Ascending aorta (tissue), 2 donors: ENCODE measurements at regions not wholly inside any gene's neighbourhood (a gene's known extent, or its start where the extent isn't known, plus 50 kb on each side); places are given as distances from the start of the nearest gene placed in this dataset.

Experiments
- DNase-seq, 2 donors: peaks; one replicate each; pipeline ENCODE4 v3.0.0-alpha.2; 2019; ENCODE audit warnings: low spot score in 2 of 2
- H3K27ac ChIP-seq, 2 donors: fragments of 200-600 bp; sonication (generic); one replicate each; pipeline ENCODE4 v1.5.1; 2016 to 2017; ENCODE audit warnings: mild to moderate bottlenecking in 1 of 2
- H3K27me3 ChIP-seq: fragments of 200-600 bp; sonication (generic); one replicate; pipeline ENCODE4 v1.5.1; 2017
- H3K36me3 ChIP-seq, 2 donors: fragments of 200-600 bp; sonication (generic); one replicate each; pipeline ENCODE4 v1.5.1; 2016
- H3K4me1 ChIP-seq, 2 donors: fragments of 200-600 bp; sonication (generic); one replicate each; pipeline ENCODE4 v1.5.1; 2016 to 2017; ENCODE audit warnings: mild to moderate bottlenecking in 1 of 2
- H3K4me3 ChIP-seq, 2 donors: fragments of 200-600 bp; sonication (generic); one replicate each; pipeline ENCODE4 v1.5.1; 2016 to 2017; ENCODE audit warnings: mild to moderate bottlenecking in 1 of 2
- H3K9me3 ChIP-seq, 2 donors: fragments of 200-600 bp; sonication (generic); one replicate each; pipeline ENCODE4 v1.5.1; 2016
- intact Hi-C: fragments of 100-400 bp; cut with DNase I; formaldehyde crosslinking; loops from one replicate; pipeline ENCODE4 v1.15.1; 2023
- TF ChIP-seq, protein P1 (sequence below), 3 experiments: fragments of 200-600 bp in 2 of 3; fragments of 450-650 bp in 1 of 3; sonication (generic) in 2 of 3; IDR thresholded peaks; one replicate each; pipeline ENCODE4 v1.5.1; 2016 to 2019; ENCODE audit warnings: antibody characterized with exemption in 3 of 3, mild to moderate bottlenecking in 1 of 3, moderate library complexity in 1 of 3

DNA sequence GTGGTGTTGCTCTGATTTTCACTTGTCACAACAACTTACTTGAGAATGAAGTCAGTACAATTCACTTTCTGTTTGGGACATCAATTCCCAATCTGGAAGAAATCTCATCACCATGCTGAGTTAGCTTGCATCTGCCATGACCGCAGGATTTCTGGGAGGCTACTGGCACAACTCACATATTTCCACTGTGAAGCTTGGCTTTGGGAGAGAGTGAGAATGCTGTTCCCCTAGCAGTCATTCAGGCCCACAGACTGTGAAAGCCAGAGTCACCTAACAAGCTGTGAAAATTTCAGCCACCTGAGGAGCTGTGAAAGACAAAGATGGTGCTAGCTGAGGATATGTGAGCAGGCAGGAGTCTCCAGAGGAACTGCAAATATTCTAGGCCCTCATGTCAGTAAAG lies 365.2 kb upstream of the TUSC1 start:
- Histone ChIP-seq H3K27me3 (no peaks in the 10 kb centered on the region), H3K36me3 (no peaks in the 10 kb centered on the region), H3K4me1 (no peaks in the 10 kb centered on the region), H3K27ac (no peak overlapping the region), H3K9me3 (peaks cover 0 to 5% of the 10 kb centered on the region in 2 donors), H3K4me3 (no peak overlapping the region)
- no peak for DNase-seq
- intact Hi-C loops, result no loop called here
- TF ChIP-seq, protein P1, sequence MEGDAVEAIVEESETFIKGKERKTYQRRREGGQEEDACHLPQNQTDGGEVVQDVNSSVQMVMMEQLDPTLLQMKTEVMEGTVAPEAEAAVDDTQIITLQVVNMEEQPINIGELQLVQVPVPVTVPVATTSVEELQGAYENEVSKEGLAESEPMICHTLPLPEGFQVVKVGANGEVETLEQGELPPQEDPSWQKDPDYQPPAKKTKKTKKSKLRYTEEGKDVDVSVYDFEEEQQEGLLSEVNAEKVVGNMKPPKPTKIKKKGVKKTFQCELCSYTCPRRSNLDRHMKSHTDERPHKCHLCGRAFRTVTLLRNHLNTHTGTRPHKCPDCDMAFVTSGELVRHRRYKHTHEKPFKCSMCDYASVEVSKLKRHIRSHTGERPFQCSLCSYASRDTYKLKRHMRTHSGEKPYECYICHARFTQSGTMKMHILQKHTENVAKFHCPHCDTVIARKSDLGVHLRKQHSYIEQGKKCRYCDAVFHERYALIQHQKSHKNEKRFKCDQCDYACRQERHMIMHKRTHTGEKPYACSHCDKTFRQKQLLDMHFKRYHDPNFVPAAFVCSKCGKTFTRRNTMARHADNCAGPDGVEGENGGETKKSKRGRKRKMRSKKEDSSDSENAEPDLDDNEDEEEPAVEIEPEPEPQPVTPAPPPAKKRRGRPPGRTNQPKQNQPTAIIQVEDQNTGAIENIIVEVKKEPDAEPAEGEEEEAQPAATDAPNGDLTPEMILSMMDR (IDR thresholded peaks at IDR 0.05), result no peak

DNA sequence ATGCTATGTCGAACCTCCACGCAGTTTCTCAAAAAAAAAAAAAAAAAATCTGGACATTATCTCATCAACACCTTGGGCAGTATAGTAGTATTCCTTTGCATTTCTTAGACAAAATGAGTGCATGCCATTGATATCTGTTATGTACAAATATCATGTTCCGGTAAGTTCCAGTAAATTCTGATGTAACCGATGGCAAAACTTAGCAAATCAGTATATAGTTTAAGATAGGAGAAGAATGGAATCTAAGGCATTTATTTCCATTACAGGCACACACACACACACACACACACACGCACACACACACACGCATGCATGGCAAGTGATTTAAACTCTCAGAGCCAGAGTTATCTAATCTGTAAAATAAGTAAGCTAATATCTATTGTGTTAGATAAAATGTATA lies 356.5 kb upstream of the TUSC1 start:
- H3K4me1 ChIP-seq, result no peaks in the 10 kb centered on the region
- TF ChIP-seq, protein P1 (IDR thresholded peaks at IDR 0.05), result no peak
- DNase-seq, result no peak
- H3K4me3 ChIP-seq, result no peak overlapping the region
- H3K36me3 ChIP-seq, result no peaks in the 10 kb centered on the region
- H3K9me3 ChIP-seq, result peaks cover 0 to 5% of the 10 kb centered on the region in 2 donors
- intact Hi-C loops, result no loop called here
- H3K27me3 ChIP-seq, result no peaks in the 10 kb centered on the region
- H3K27ac ChIP-seq, result no peak overlapping the region

DNA sequence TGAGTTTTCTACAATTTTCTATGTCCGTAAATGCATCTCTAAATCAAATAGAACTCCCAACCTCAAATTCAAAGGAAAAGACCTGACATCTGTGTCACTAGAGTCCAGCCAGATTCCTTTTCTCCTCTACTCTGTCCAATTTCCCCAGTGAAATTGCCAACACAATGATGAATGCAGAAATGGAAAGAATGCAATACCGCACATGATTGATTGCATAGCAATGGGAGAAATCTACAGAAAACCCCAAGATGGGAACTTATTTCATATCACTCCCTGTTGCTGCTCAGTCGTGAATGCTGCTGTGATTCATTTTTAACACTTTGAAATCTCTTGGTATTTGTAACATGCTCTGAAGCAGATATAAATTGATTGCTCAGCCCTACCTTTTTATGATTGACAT lies 355.1 kb upstream of the TUSC1 start:
- intact Hi-C loops, result no loop called here

DNA sequence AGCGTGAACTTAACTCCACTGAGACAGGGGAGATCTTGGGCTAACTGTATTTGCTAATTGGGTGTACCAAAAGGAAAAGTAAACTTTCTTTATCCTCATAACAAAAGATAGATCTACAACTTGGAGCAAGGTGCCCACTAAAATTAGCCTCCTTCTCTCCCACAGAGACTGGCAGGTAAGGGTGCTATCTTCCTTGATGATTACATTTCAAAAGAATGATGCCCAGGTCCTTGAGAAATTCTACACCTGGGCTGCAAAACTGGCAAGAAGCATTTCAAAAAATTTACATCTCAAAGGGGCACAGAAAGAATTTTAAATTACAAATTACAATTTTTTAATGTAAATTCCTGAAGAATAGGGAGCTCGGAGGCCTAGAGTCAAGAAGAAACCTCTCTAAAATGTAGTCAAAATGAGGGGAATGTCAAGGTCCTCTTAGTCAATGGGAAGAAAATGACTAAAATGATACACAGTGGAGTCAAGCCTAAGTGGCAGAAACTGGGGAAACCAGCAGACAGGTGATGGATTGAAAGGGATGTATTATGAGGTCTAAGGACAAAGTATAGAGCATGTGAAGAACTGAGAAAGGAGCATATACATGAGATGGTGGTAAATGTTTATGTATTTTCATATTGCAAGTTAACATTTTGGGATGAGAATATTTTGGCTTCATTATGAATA lies 348.3 kb upstream of the TUSC1 start:
- Histone ChIP-seq H3K36me3 (no peaks in the 10 kb centered on the region), H3K4me3 (no peak overlapping the region), H3K27ac (no peak overlapping the region), H3K9me3 (no peaks in the 10 kb centered on the region), H3K4me1 (no peaks in the 10 kb centered on the region), H3K27me3 (no peaks in the 10 kb centered on the region)
- intact Hi-C loops, result no loop called here
- DNase-seq, result no peak
- TF ChIP-seq, protein P1 (IDR thresholded peaks at IDR 0.05), result no peak

More for the DNA sequence above, 355.1 kb upstream of the TUSC1 start:
- Histone ChIP-seq H3K27ac (no peak overlapping the region), H3K9me3 (no peaks in the 10 kb centered on the region), H3K4me1 (no peaks in the 10 kb centered on the region), H3K36me3 (no peaks in the 10 kb centered on the region), H3K27me3 (no peaks in the 10 kb centered on the region), H3K4me3 (no peak overlapping the region)
- TF ChIP-seq, protein P1 (IDR thresholded peaks at IDR 0.05), result no peak
- DNase-seq, result no peak

DNA sequence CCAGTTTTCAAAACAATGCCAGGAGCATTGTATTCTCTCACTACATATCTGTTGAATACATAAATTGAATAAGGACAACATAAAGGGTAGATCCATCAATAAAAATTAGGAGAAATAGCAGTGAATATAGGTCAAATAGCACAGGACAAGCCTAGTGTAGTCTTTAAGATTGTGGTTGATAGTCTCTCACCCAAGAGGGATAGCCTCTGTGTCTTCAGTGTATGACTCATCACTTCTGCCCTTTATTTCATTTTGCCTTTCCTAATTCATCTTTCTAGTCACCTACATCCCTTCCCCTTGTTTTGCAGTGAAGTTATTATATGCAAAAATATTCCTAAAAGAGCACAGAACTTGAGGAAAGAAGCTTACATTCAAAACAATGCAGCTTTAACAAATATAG lies 335.0 kb upstream of the TUSC1 start:
- no peak overlapping the region for H3K4me3 ChIP-seq
- intact Hi-C loops, result no loop called here
- H3K27me3 ChIP-seq, result no peaks in the 10 kb centered on the region
- H3K36me3 ChIP-seq, result no peaks in the 10 kb centered on the region
- no peak overlapping the region for H3K27ac ChIP-seq
- H3K4me1 ChIP-seq, result no peaks in the 10 kb centered on the region
- no peaks in the 10 kb centered on the region for H3K9me3 ChIP-seq
- no peak for DNase-seq
- TF ChIP-seq, protein P1 (IDR thresholded peaks at IDR 0.05), result no peak

DNA sequence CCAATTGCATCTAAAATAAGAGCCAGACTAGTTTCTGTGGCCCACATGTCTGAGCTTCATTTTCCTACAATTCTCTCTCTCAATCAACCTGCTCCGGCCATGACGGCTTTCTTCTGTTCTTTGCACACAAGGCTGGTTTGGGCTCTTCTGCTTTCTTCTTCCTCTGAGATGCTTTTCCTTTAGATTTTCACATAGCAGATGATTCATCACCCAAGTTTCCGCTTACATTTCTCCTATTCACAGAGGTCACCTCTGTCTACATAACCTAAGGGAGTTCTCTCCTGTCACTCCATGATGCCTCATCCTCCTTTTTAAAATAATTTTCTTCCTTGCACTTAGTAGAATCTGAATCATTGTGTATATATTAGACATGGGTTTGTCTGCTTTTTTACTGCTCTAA lies 334.6 kb upstream of the TUSC1 start:
- no peaks in the 10 kb centered on the region for H3K36me3 ChIP-seq
- H3K4me1 ChIP-seq, result no peaks in the 10 kb centered on the region
- no peak for DNase-seq
- TF ChIP-seq, protein P1 (IDR thresholded peaks at IDR 0.05), result no peak
- intact Hi-C loops, result no loop called here
- H3K27me3 ChIP-seq, result no peaks in the 10 kb centered on the region
- no peaks in the 10 kb centered on the region for H3K9me3 ChIP-seq
- H3K27ac ChIP-seq, result no peak overlapping the region
- H3K4me3 ChIP-seq, result no peak overlapping the region
